ENCODE measurements at regions not wholly inside any gene's neighbourhood (a gene's known extent, or its start where the extent isn't known, plus 50 kb on each side); places are given as distances from the start of the nearest gene placed in this dataset.

DNA sequence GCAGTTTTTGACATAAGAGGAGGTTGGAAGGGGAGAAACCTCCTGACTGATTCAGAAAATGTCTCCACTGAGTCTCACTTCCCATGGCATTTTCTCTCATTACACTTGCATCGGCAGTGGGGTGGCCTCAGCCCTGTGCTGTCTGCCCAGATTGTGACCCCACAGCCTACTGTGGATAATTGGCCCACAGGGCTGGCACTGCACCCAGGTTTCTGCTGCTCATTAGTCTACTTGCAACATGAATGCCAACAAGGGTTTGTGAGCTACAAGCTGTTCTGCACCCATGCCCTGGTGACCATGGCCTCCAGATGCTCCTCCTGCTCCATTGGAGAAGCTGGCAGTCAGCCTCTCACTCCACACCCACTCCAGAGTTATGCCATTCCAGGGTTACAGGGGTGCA, 296.0 kb downstream of the CTTN start:
- H3K27me3 Mint-ChIP-seq = peaks cover 3 to 22% (median 15%) of the 10 kb centered on the region in 5 donors
- POLR2A ChIA-PET = no interaction called here
- H3K4me3 Mint-ChIP-seq = no peak overlapping the region
- DNase-seq = no peak
- H3K27ac Mint-ChIP-seq = no peak overlapping the region
- peaks cover 0 to 7% (median 4%) of the 10 kb centered on the region in 9 donors for H3K9me3 Mint-ChIP-seq
- H3K36me3 Mint-ChIP-seq = peaks cover 0 to 5% (median 0%) of the 10 kb centered on the region in 3 donors
- no peak for ATAC-seq
- H3K4me1 Mint-ChIP-seq = peaks cover 0 to 2% (median 0%) of the 10 kb centered on the region in 4 donors

- POLR2A ChIA-PET = no interaction called here
Measured at GRCh38 chr11:70695086-70695960, 297.0 kb downstream of the CTTN start.

DNA sequence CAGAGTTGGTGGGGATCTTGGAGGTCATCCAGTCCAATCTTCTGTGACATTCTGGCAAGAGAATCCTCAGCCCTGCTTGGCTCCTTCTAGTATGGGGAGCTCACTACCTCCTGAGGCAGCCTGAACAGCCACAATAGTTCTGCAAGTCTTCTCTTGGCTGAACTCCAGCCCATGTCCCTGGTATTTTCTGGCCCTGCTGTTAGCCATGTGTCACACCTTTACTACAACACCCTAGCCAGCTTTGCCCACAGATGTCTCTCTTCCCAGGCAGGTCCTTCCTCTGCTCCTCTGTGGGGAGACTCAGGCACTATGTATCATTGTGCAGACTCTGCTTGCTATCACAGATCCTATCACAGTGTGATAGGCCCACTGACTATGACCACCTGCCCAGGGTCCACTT, 297.7 kb downstream of the CTTN start:
- H3K27me3 Mint-ChIP-seq = peaks cover 0 to 22% (median 11%) of the 10 kb centered on the region in 5 donors
- no peak overlapping the region for H3K4me3 Mint-ChIP-seq
- DNase-seq (no peak), ATAC-seq (no peak)
- POLR2A ChIA-PET = no interaction called here
- H3K36me3 Mint-ChIP-seq = no peaks in the 10 kb centered on the region
- H3K4me1 Mint-ChIP-seq = peaks cover 0 to 2% (median 0%) of the 10 kb centered on the region in 4 donors
- peak overlapping the region in 1 of 10 donors; percentile 7 for H3K27ac Mint-ChIP-seq
- H3K9me3 Mint-ChIP-seq = no peaks in the 10 kb centered on the region

More at GRCh38 chr11:70695086-70695960, 297.0 kb downstream of the CTTN start:
- Mint-ChIP-seq H3K27ac (no peak overlapping the region), H3K4me3 (no peak overlapping the region), H3K27me3 (peaks cover 0 to 25% (median 14%) of the 10 kb centered on the region in 5 donors), H3K36me3 (no peaks in the 10 kb centered on the region), H3K4me1 (peaks cover 0 to 2% (median 0%) of the 10 kb centered on the region in 4 donors), H3K9me3 (no peaks in the 10 kb centered on the region)
- ATAC-seq = no peak
- DNase-seq = no peak

GRCh38 chr11:70696564-70696963, 298.2 kb downstream of the CTTN start:
- peaks cover 0 to 2% (median 0%) of the 10 kb centered on the region in 4 donors for H3K4me1 Mint-ChIP-seq
- H3K36me3 Mint-ChIP-seq = no peaks in the 10 kb centered on the region
- no peak for DNase-seq
- no peaks in the 10 kb centered on the region for H3K9me3 Mint-ChIP-seq
- peaks cover 0 to 22% (median 8%) of the 10 kb centered on the region in 5 donors for H3K27me3 Mint-ChIP-seq
- POLR2A ChIA-PET = no interaction called here
- H3K4me3 Mint-ChIP-seq = no peak overlapping the region
- H3K27ac Mint-ChIP-seq = no peak overlapping the region
- ATAC-seq = no peak

DNA sequence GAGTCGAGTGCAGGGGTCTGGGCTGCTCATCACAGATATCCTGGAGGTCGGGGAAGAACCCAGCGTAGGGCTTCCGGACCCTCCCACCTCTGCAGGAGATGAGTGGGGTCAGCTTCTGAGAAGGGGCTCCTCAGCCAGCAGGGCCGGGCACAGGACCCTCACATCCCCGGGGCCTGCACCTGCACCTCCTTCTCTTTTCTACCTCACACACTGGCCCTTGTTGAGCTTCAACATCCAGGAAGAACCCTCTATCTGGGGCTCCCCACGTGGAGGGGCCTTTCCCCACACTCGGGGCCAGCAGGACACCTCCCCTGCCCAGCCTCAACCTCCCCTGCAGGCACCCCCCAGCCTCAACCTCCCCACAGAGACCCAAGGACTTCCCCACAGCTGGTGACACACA, 299.4 kb downstream of the CTTN start:
- ATAC-seq (no peak), DNase-seq (no peak)

GRCh38 chr11:70698871-70699270, 300.5 kb downstream of the CTTN start:
- Mint-ChIP-seq H3K4me3 (no peak overlapping the region), H3K27ac (no peak overlapping the region), H3K9me3 (no peaks in the 10 kb centered on the region), H3K4me1 (peaks cover 0 to 2% (median 0%) of the 10 kb centered on the region in 4 donors), H3K36me3 (no peaks in the 10 kb centered on the region), H3K27me3 (peaks cover 0 to 11% (median 2%) of the 10 kb centered on the region in 5 donors)
- ATAC-seq (no peak), DNase-seq (no peak)
- POLR2A ChIA-PET = interaction anchor here (0.7 kb wide), 1 partner anchor 16 kb away, joined by 3 read pairs; no protein-coding TSS in a partner anchor

More for the DNA sequence above, 299.4 kb downstream of the CTTN start:
- peaks cover 0 to 22% (median 8%) of the 10 kb centered on the region in 5 donors for H3K27me3 Mint-ChIP-seq
- H3K4me1 Mint-ChIP-seq = peaks cover 0 to 2% (median 0%) of the 10 kb centered on the region in 4 donors
- H3K9me3 Mint-ChIP-seq = no peaks in the 10 kb centered on the region
- no peaks in the 10 kb centered on the region for H3K36me3 Mint-ChIP-seq
- POLR2A ChIA-PET = no interaction called here
- no peak overlapping the region for H3K4me3 Mint-ChIP-seq
- H3K27ac Mint-ChIP-seq = no peak overlapping the region

DNA sequence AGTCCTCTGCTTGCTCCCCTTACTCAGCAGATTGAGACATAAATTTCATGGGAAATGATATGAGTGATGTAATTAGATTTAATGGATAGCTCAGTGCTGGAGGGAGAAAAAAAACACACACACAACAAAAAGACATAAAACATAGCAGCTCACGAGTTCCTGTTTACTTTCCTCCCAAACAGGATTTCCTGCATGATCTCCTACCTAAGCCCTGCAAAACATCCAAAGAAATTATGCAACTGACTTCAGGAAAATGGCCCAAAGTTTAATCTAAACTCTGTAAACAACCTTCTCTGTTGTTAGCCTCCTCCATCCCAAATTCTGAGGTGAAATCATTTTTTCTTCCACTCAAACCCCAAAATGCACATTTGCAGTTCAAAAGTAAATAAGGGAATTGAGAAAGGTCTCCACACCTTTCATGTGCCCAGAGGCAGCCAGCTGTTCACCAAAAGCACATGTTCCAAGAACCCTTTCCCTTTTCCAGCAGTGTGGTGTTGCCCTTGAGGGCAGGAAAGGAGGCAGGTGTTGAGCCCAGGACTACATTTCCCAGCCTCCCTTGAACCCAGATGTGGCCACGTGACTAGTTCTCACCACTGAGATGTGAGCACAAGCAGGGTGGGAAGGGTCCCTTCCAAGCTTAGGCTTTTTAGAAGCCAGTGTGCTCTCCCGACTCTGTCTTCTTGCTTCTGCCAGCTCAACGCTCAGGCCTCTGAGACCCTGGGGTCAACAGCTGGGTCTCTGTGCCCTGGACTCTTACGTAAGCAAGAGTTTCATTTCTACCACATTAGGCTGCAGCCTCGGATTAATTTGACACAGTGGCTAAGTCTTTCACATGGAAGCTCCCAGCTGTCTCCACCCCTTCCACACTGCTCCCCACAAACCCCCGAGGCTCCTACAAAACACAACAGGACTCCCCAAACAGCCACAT, 301.2 kb downstream of the CTTN start:
- peaks cover 0 to 2% (median 0%) of the 10 kb centered on the region in 4 donors for H3K4me1 Mint-ChIP-seq
- no peak for DNase-seq
- H3K9me3 Mint-ChIP-seq = peaks cover 0 to 2% (median 0%) of the 10 kb centered on the region in 9 donors
- no peak overlapping the region for H3K27ac Mint-ChIP-seq
- no peak overlapping the region for H3K4me3 Mint-ChIP-seq
- POLR2A ChIA-PET = interaction anchor here (0.7 kb wide), 1 partner anchor 15 kb away, joined by 3 read pairs; no protein-coding TSS in a partner anchor
- ATAC-seq = no peak
- peaks cover 0 to 10% (median 2%) of the 10 kb centered on the region in 5 donors for H3K27me3 Mint-ChIP-seq
- H3K36me3 Mint-ChIP-seq = no peaks in the 10 kb centered on the region

DNA sequence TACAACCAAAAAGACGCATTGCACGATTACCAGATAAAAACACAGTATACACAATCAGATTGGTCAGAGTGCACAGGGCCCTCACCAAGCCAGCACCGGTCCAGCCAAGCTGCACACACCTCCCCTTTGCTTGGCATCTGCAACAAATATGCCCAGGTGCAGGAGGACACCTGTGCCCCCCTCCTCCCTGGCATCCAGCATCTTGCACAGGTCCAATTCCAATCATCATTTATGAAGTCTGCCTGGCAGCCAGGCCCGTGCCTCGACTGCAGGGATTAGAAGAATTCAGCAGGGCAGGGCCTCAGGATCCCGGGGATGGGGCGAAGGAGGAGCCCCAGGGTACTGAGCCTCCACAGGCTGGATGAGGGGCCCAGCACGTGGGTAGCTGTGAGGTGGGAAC, 302.1 kb downstream of the CTTN start:
- no peak overlapping the region for H3K27ac Mint-ChIP-seq
- POLR2A ChIA-PET = no interaction called here

GRCh38 chr11:70700871-70701270, 302.5 kb downstream of the CTTN start:
- Mint-ChIP-seq H3K4me3 (no peak overlapping the region), H3K27me3 (peaks cover 0 to 10% (median 1%) of the 10 kb centered on the region in 5 donors), H3K27ac (no peak overlapping the region), H3K36me3 (no peaks in the 10 kb centered on the region), H3K4me1 (no peaks in the 10 kb centered on the region), H3K9me3 (peaks cover 0 to 2% (median 0%) of the 10 kb centered on the region in 9 donors)
- DNase-seq (no peak), ATAC-seq (no peak)
- POLR2A ChIA-PET = no interaction called here

More for the DNA sequence above, 302.1 kb downstream of the CTTN start:
- Mint-ChIP-seq H3K4me3 (no peak overlapping the region), H3K9me3 (peaks cover 0 to 2% (median 0%) of the 10 kb centered on the region in 9 donors), H3K36me3 (no peaks in the 10 kb centered on the region), H3K4me1 (no peaks in the 10 kb centered on the region), H3K27me3 (peaks cover 0 to 10% (median 1%) of the 10 kb centered on the region in 5 donors)
- ATAC-seq (no peak), DNase-seq (no peak)

- H3K4me1 Mint-ChIP-seq = no peaks in the 10 kb centered on the region
- ATAC-seq = no peak
Measured at GRCh38 chr11:70702040-70702648, 303.8 kb downstream of the CTTN start.

GRCh38 chr11:70703141-70704064, 305.1 kb downstream of the CTTN start:
- no peaks in the 10 kb centered on the region for H3K4me1 Mint-ChIP-seq
- H3K27me3 Mint-ChIP-seq = peaks cover 0 to 8% (median 1%) of the 10 kb centered on the region in 5 donors
- no peak overlapping the region for H3K27ac Mint-ChIP-seq
- ATAC-seq (peak in 1 of 2 donors; percentile 16), DNase-seq (no peak)
- peaks cover 0 to 2% (median 0%) of the 10 kb centered on the region in 9 donors for H3K9me3 Mint-ChIP-seq
- H3K36me3 Mint-ChIP-seq = no peaks in the 10 kb centered on the region
- no peak overlapping the region for H3K4me3 Mint-ChIP-seq
- POLR2A ChIA-PET = no interaction called here

More at GRCh38 chr11:70702040-70702648, 303.8 kb downstream of the CTTN start:
- POLR2A ChIA-PET = no interaction called here
- peaks cover 0 to 2% (median 0%) of the 10 kb centered on the region in 9 donors for H3K9me3 Mint-ChIP-seq
- peaks cover 0 to 8% (median 1%) of the 10 kb centered on the region in 5 donors for H3K27me3 Mint-ChIP-seq
- no peak for DNase-seq
- no peak overlapping the region for H3K4me3 Mint-ChIP-seq
- no peaks in the 10 kb centered on the region for H3K36me3 Mint-ChIP-seq
- H3K27ac Mint-ChIP-seq = no peak overlapping the region

All from naive thymus-derived CD8-positive, alpha-beta T cell (primary cell).